Activated T-cell treated with anti-CD3 and anti-CD28 coated beads for 4 hours (primary cell): ENCODE measurements at regions not wholly inside any gene's neighbourhood (a gene's known extent, or its start where the extent isn't known, plus 50 kb on each side); places are given as distances from the start of the nearest gene placed in this dataset.
"Not testable (repeated sequence)": the region's sequence is repeated elsewhere in the genome, so short reads cannot be mapped to it uniquely, and the experiment has no call there.

Experiments
- DNase-seq: peaks from one replicate; pipeline ENCODE4 v3.0.0-alpha.2; 2020

GRCh38 chr14:51596488-51597117 is 55.1 kb upstream of the FRMD6 start:
- DNase-seq: no peak

- no peak for DNase-seq
These were observed 54.3 kb upstream of the FRMD6 start for GRCh38 chr14:51597261-51598001.

GRCh38 chr14:51598924-51599600 is 52.6 kb upstream of the FRMD6 start:
- not testable (repeated sequence) for DNase-seq

- no peak for DNase-seq
These were observed 51.1 kb upstream of the FRMD6 start for GRCh38 chr14:51600658-51601057.
